ACC112 (cell line): ENCODE measurements at regions not wholly inside any gene's neighbourhood (a gene's known extent, or its start where the extent isn't known, plus 50 kb on each side); places are given as distances from the start of the nearest gene placed in this dataset.

Experiments used
- H2AFZ ChIP-seq: fragments of 200-600 bp; sonication (generic); one replicate; pipeline ENCODE4 v1.6.0; 2017; ENCODE audit warnings: antibody characterized with exemption, low read length; ENCODE audit not compliant: unreplicated experiment
- H3K27ac ChIP-seq: fragments of 200-600 bp; sonication (generic); 2 replicates; pipeline ENCODE4 v1.5.1; 2014; ENCODE audit warnings: low read depth, mild to moderate bottlenecking, antibody characterized with exemption, low read length, moderate library complexity
- H3K27me3 ChIP-seq: fragments of 200-600 bp; sonication (generic); 2 replicates; pipeline ENCODE4 v1.6.1; 2014; ENCODE audit warnings: mild to moderate bottlenecking, antibody characterized with exemption, low read length, moderate library complexity, mixed read lengths; ENCODE audit not compliant: insufficient read depth
- H3K36me3 ChIP-seq: fragments of 200-600 bp; sonication (generic); 2 replicates; pipeline ENCODE4 v1.6.1; 2016; ENCODE audit warnings: mild to moderate bottlenecking, antibody characterized with exemption, low read length, moderate library complexity, mixed read lengths; ENCODE audit not compliant: insufficient read depth
- H3K4me1 ChIP-seq: fragments of 200-600 bp; sonication (generic); one replicate; pipeline ENCODE4 v1.6.1; 2016; ENCODE audit warnings: low read length, mixed read lengths; ENCODE audit not compliant: insufficient read depth, unreplicated experiment, control insufficient read depth
- H3K4me3 ChIP-seq: fragments of 200-600 bp; sonication (generic); 2 replicates; pipeline ENCODE4 v1.5.1; 2014; ENCODE audit warnings: mild to moderate bottlenecking, low read depth, low read length
- H3K79me2 ChIP-seq: fragments of 200-600 bp; sonication (generic); one replicate; pipeline ENCODE4 v1.6.0; 2016; ENCODE audit warnings: low read length; ENCODE audit not compliant: control insufficient read depth, unreplicated experiment, insufficient read depth

- Histone ChIP-seq H3K4me1 (peaks cover 5% of the 10 kb centered on the region), H3K27me3 (no peaks in the 10 kb centered on the region), H3K79me2 (no peaks in the 10 kb centered on the region), H3K36me3 (no peaks in the 10 kb centered on the region), H2AFZ (no peak overlapping the region), H3K27ac (no peak overlapping the region), H3K4me3 (no peak overlapping the region)
Measured at GRCh38 chr9:105046907-105047741, 119.2 kb upstream of the ABCA1 start.

- H3K27ac ChIP-seq, result no peak overlapping the region
- H3K79me2 ChIP-seq, result no peaks in the 10 kb centered on the region
- H3K36me3 ChIP-seq, result no peaks in the 10 kb centered on the region
- H3K4me1 ChIP-seq, result peaks cover 8% of the 10 kb centered on the region
- no peak overlapping the region for H3K4me3 ChIP-seq
- H2AFZ ChIP-seq, result no peak overlapping the region
- no peaks in the 10 kb centered on the region for H3K27me3 ChIP-seq
Measured at GRCh38 chr9:105047742-105048041, 119.7 kb upstream of the ABCA1 start.

GRCh38 chr9:105048331-105048730 is 120.4 kb upstream of the ABCA1 start:
- no peak overlapping the region for H2AFZ ChIP-seq
- no peak overlapping the region for H3K4me3 ChIP-seq
- H3K27ac ChIP-seq, result no peak overlapping the region
- no peaks in the 10 kb centered on the region for H3K36me3 ChIP-seq
- H3K4me1 ChIP-seq, result peaks cover 13% of the 10 kb centered on the region
- H3K79me2 ChIP-seq, result no peaks in the 10 kb centered on the region
- H3K27me3 ChIP-seq, result no peaks in the 10 kb centered on the region

GRCh38 chr9:105050296-105050695 is 122.3 kb upstream of the ABCA1 start:
- Histone ChIP-seq H3K27ac (no peak overlapping the region), H3K36me3 (no peaks in the 10 kb centered on the region), H3K4me1 (peaks cover 31% of the 10 kb centered on the region), H3K27me3 (no peaks in the 10 kb centered on the region), H3K4me3 (no peak overlapping the region), H3K79me2 (no peaks in the 10 kb centered on the region), H2AFZ (no peak overlapping the region)

- no peaks in the 10 kb centered on the region for H3K79me2 ChIP-seq
Measured at GRCh38 chr9:105051897-105052296, 123.9 kb upstream of the ABCA1 start.

GRCh38 chr9:105052346-105052745 is 124.4 kb upstream of the ABCA1 start:
- Histone ChIP-seq H3K36me3 (no peaks in the 10 kb centered on the region), H3K4me3 (no peak overlapping the region), H3K27ac (peak overlapping the region; percentile 82), H3K27me3 (no peaks in the 10 kb centered on the region), H2AFZ (no peak overlapping the region), H3K4me1 (peaks cover 38% of the 10 kb centered on the region), H3K79me2 (no peaks in the 10 kb centered on the region)

More at GRCh38 chr9:105051897-105052296, 123.9 kb upstream of the ABCA1 start:
- no peaks in the 10 kb centered on the region for H3K27me3 ChIP-seq
- H2AFZ ChIP-seq, result no peak overlapping the region
- peaks cover 38% of the 10 kb centered on the region for H3K4me1 ChIP-seq
- no peak overlapping the region for H3K27ac ChIP-seq
- H3K4me3 ChIP-seq, result no peak overlapping the region
- no peaks in the 10 kb centered on the region for H3K36me3 ChIP-seq

GRCh38 chr9:105053209-105053652 is 125.3 kb upstream of the ABCA1 start:
- peak overlapping the region; percentile 82 for H3K27ac ChIP-seq
- H3K36me3 ChIP-seq, result no peaks in the 10 kb centered on the region
- H2AFZ ChIP-seq, result no peak overlapping the region
- peaks cover 38% of the 10 kb centered on the region for H3K4me1 ChIP-seq
- H3K4me3 ChIP-seq, result no peak overlapping the region
- no peaks in the 10 kb centered on the region for H3K79me2 ChIP-seq
- H3K27me3 ChIP-seq, result no peaks in the 10 kb centered on the region

- no peaks in the 10 kb centered on the region for H3K27me3 ChIP-seq
- H3K4me3 ChIP-seq, result 0 out of 2 replicates have a peak overlapping the region, but pooled peaks have one; percentile 10
- H3K27ac ChIP-seq, result peak overlapping the region; percentile 82
- no peaks in the 10 kb centered on the region for H3K36me3 ChIP-seq
- no peak overlapping the region for H2AFZ ChIP-seq
- peaks cover 38% of the 10 kb centered on the region for H3K4me1 ChIP-seq
- no peaks in the 10 kb centered on the region for H3K79me2 ChIP-seq
Measured at GRCh38 chr9:105054491-105054890, 126.5 kb upstream of the ABCA1 start.

- H3K36me3 ChIP-seq, result no peaks in the 10 kb centered on the region
- no peaks in the 10 kb centered on the region for H3K27me3 ChIP-seq
- H3K4me1 ChIP-seq, result peaks cover 35% of the 10 kb centered on the region
- H3K27ac ChIP-seq, result no peak overlapping the region
- no peak overlapping the region for H3K4me3 ChIP-seq
- no peak overlapping the region for H2AFZ ChIP-seq
- no peaks in the 10 kb centered on the region for H3K79me2 ChIP-seq
Measured at GRCh38 chr9:105055917-105056316, 128.0 kb upstream of the ABCA1 start.

GRCh38 chr9:105057551-105057950 is 129.6 kb upstream of the ABCA1 start:
- Histone ChIP-seq H3K36me3 (no peaks in the 10 kb centered on the region), H3K27me3 (no peaks in the 10 kb centered on the region), H3K4me1 (peaks cover 31% of the 10 kb centered on the region), H3K4me3 (no peak overlapping the region), H3K27ac (no peak overlapping the region), H3K79me2 (no peaks in the 10 kb centered on the region), H2AFZ (no peak overlapping the region)

- Histone ChIP-seq H3K27ac (no peak overlapping the region), H3K27me3 (no peaks in the 10 kb centered on the region), H3K4me1 (peaks cover 26% of the 10 kb centered on the region), H2AFZ (no peak overlapping the region), H3K4me3 (no peak overlapping the region), H3K36me3 (no peaks in the 10 kb centered on the region), H3K79me2 (no peaks in the 10 kb centered on the region)
Measured at GRCh38 chr9:105059252-105059651, 131.3 kb upstream of the ABCA1 start.
